Skeletal muscle cell (primary cell): ENCODE measurements at regions not wholly inside any gene's neighbourhood (a gene's known extent, or its start where the extent isn't known, plus 50 kb on each side); places are given as distances from the start of the nearest gene placed in this dataset.
A peak's percentile ranks its signal among the peaks of the same experiment; 100 is the strongest.

ENCODE experiments used
- DNase-seq: peaks from one replicate; pipeline ENCODE4 v3.0.0-alpha.2; 2010; ENCODE audit warnings: low read depth
- H3K4me3 ChIP-seq: 2 replicates; pipeline ENCODE4 v1.5.1; 2011; ENCODE audit warnings: low read depth, mild to moderate bottlenecking, control low read depth, low read length, moderate library complexity

DNA sequence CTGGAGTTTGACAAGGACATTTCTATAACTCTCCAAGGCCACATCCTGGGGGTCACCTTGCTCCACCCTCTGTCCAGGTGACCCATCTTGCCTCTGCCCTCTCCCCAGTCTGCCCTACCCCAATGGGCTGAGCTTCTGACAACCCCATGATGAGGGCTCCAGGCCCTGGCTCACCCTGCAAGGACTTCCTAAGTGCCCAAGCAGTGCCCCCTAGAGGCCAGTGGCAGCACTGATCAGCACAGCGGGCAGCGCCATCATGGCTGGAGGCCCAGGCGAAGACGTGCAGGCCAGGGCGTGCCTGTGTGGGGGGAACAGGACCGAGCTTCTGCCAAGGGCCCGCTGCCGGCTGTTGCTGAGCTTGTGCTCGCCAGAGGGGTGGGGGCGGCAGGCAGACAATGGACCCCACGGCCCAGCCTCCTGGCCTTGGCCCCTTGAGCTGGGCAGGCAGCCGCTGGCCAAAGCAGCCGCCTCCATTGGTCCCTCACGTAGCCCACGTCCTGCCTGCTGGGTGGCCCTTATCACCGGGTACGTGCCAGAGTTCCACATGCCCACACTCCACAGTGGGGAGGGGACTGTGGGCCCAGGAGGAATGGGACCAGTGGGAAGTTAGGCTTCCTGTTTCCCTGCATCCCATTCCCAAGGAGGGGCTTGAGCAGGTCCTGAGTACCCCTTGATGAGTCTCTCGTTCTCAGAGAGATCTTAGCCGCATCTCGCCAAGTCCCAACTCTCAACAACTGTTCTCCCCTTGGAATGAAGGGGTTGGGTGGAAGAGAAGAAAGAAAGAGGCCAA, 64.3 kb downstream of the MRPL14 start:
- H3K4me3 ChIP-seq = no peak overlapping the region
- DNase-seq = no peak

DNA sequence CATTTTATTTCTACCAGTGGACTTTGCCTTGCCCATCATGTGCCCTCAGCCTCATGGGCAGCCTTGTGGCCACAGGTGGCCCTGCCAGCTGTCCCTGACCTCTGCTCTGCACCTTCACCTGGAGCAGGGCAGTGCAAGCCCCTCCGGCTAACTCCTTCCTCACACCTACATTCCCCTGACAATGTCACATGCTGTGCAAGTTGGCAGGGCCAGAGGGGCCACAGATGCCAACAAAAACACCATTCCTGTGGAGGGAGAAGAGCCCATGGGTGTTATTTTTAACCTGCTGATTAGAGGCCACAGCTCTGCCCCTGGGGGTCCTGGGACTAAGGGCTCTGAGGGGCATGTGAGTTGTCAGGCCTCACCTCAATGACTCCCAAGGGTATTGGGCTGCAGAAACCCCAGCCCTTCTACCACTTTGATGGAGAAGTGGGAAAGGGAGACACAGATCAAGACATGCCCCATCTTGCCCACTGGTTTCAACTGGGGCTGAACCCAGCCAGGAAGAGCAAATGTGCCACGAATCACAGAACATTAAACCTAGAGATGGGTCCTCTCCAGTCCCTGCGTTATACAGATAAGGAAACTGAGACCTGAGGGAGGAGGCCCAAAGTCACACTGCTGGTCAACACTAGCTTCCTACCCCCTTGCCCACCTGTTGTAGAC, 65.0 kb downstream of the MRPL14 start:
- no peak overlapping the region for H3K4me3 ChIP-seq
- DNase-seq = no peak

DNA sequence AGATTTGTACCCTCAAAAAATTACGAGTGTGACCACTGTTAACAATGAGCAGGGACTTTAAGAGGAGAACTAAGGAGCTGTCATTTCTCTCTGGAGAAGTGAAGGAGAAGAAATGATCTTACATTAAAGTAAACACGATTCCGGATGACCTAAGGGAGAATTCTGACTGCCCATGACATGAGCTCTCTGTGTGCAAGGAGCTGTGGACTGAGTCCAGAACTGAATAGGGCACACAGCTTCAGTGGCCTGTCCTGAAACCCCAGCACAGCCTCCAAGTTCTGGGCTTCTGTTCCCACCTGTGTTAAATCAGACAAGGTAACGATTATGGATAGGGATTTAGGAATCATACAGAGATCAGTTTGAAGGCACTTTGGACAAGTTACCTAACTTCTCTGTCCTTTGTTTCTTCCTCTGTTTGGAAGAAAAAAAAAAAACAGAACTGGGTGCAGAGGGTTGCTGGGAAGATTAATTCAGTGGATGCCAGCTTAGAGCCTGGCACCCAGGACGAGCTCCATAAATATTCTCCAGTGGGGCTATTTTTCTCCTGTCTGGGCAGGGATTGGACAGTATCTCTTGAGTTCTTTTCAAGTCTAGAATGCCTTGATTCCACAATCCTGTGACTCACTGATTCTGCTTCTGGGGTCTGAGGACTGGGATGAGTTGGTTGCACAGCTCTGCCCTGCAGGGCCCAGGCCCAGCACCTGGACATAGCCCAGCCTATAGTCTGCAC, 65.7 kb downstream of the MRPL14 start:
- H3K4me3 ChIP-seq = no peak overlapping the region
- DNase-seq = no peak

DNA sequence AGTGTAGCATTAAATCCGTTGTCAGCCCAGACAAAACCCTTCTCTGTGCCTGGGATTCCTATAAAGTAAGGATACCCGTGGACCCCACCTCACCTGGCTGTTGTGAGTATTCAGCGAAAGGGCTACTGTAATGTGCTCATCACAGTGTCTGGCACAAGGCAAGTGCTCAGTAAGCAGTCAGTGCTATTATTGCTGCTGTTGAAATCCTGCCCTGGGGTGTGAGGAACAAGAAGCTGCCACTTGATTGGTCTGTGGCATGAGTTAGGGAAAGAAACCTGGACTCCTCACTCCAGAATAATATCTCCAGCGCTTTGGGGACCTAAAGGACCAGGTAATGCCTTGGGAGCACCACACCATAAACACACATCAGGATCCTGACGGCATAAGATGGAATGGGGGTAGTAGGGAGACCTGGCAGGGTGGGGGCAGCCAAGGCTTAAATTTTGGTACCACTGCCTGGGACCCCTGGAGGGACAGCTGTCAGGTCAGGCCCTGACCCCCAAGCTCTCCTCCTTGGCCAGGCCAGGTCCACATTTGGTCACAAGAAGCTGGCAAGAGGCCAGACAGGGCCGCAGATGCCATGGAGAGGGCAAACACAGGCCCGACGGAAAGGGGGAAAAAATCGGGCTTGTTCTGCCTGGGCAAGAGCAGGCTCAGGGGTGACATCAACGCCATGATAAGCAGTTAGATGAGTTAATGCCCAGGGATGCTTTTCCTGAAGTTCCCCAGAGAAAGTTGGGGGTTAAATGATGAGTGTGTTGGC, 66.5 kb downstream of the MRPL14 start:
- H3K4me3 ChIP-seq = no peak overlapping the region
- no peak for DNase-seq

DNA sequence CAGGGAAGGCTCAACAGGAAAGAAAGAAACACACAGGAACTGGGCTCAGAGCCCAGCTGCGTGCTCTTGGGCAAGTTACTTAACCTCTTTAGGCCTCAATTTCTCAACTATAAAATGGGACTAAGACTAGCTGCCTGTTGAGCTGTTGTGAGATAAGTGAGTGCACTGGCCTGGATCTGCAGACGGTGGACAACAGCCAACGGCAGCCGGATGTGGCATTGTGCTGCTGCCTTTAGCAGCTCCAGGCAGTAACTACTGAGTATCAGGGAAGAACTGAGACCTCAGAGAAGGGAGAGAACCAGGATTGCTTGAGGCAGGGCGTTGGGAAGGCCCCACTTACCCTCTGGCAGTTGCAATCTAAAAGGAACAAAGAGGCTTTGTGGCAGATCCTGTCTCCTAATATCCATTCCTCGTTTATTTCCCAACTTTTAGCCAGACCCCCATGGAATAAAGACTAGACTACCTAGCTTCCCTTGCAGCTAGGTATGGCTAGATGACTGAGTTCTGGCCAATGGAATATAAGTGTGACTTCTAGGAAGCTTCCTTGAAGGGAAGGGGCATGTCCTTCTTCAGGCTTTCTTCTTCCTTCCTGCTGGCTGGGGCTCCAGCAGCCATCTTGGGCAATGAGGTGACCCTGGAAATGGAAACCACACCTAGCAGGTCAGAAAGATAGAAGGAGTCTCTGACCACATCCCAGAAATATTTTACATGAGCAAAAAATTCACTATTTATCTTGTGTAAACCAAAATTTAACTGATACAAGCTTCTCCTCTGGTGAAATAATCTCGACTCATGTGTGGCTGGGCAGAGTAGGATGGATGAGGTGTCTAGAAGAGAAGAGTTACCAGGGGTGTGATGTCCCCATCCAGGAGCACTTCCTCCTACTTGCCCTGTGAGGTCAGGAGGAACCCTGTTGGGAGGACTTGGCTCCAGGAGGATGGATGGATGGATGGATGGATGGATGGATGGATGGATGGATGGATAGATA, 67.6 kb downstream of the MRPL14 start:
- DNase-seq = no peak
- H3K4me3 ChIP-seq = no peak overlapping the region

DNA sequence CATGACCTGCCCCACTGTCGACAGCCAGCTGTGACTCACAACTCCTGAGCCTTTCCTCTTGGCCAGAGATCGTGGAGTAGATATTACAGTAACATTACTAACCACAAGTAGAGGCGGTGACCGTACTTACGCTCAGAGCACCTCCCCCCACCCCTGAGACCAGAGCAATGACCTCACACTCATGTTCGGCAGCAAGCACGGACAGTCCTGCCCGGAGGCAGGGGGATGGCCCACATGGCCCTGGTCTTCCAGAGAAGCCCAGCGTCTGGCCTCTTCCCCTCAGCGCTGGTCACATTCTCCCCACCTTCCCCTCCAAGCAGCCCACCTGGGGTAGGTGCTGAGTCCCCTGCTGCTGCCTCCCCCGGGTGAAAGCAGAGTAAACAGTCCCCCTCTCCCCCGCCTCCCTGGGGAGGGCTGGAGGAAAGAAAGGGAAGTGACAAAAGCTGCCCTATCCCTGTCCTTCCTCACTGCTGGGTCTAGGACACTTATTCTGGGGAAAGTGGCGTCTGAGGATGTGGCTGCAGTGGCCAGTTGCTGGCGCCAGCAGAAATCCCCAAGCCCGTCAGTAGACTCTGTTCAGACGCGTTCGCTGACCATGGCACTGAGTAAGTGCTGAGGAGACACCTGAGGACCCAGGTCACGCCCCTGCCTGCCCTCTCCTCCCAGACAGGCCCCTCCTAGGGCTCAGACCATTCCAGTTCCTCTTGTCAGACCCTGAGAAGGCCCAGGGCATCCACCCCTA, 68.5 kb downstream of the MRPL14 start:
- H3K4me3 ChIP-seq = no peak overlapping the region
- DNase-seq = peak; percentile 99

DNA sequence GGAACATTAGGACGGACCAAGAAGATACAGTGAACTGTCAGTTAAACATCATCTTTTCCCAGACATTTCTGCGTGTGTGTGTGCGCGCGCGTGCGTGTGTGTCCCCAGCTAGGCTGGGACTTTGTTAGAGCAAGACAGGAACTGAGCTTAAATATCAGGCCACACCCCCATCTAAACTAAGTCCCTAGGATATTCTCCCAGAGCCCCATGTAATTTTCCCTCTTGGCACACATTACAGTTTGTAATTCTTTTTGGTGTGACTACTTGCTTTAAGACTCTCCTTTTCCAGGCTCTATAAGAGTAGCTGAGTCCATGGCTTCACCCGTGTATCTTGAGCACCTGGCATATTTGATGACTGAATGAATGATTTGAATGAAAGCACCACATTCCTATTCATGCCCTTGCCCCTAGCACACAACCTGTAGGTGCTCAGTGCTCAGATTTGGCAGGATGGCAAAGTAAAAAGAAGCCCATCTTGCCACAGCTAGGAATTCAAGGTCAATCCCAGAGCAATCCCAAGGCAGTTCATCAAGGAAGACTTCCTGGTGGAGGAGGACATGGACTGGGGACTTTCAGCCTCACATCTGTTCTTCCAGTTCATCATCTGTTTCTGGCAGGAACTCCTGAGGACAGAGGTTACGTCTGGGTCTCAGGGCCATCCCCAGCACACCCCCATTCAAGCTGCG, 69.2 kb downstream of the MRPL14 start:
- no peak for DNase-seq
- no peak overlapping the region for H3K4me3 ChIP-seq

DNA sequence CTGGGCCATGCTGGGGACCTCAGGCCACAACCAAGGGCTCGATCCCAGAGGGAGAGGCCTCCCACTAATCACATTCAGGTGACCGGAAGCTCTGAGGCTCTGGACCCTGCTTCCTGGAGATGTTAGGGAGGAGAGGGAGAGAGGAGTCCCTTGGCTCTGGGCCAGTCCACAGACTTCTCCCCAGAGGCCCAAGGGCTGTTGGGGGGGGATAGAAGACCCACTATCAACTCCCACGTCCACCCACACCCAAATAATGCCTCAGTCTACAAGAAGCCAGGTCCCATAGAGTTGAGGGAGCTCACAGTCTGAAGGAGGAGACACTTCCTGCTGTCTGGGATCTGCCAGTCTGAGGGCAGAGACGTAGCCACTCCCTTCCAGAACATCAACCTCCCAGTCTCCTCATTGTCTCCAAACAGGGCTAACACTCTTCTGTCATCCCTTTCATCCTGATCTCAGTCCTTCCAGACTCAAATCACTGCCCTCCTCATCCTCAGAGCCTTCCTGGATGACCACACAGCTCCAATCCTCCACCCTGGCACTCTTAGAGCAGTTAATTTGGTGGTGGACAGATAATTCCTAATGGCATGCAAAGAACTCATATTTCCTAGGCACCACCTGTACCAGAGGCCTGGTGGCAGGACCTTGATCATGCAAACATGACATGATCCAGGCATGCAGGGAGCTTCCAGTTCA, 69.9 kb downstream of the MRPL14 start:
- no peak for DNase-seq
- H3K4me3 ChIP-seq = no peak overlapping the region

DNA sequence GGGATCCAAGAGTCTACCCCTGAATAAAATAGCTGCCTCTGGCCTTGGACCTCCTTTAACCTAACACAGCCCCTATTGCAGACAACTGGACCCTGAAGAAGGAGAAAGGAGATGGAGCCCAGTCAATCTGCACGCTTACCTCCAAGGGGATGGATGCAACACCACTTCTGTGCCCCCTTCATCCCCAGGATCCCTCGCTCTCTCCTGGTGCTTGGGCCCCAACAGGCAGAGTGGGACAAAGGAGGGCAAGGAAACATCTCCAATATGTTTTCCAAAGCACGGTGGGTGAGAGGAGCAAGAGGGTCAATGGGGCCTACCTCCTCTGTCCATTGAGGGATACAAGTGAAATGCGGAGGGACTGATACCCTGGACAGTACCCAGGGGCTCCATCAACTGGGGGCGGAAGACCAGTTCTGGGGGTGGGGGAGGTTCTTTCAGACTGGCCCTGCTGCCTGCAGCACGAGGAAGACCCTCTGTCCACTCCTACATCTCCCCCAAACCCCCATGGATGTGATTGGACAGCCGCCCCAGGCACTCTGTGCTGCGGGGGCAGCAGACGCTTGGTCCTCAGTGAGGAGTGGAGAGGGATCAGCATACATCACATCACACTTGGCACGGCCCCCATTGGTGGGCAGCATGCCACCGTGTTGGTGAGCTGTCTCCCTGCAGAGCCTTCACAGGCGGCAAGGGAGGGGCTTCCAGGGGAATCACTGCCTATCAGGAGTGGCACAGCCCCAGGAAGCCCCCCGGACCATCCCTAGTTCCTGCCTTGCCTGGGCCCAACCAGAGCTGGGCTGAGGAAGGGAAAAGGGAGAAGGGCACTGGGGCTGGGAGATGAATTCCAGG, 70.6 kb downstream of the MRPL14 start:
- no peak for DNase-seq
- no peak overlapping the region for H3K4me3 ChIP-seq

DNA sequence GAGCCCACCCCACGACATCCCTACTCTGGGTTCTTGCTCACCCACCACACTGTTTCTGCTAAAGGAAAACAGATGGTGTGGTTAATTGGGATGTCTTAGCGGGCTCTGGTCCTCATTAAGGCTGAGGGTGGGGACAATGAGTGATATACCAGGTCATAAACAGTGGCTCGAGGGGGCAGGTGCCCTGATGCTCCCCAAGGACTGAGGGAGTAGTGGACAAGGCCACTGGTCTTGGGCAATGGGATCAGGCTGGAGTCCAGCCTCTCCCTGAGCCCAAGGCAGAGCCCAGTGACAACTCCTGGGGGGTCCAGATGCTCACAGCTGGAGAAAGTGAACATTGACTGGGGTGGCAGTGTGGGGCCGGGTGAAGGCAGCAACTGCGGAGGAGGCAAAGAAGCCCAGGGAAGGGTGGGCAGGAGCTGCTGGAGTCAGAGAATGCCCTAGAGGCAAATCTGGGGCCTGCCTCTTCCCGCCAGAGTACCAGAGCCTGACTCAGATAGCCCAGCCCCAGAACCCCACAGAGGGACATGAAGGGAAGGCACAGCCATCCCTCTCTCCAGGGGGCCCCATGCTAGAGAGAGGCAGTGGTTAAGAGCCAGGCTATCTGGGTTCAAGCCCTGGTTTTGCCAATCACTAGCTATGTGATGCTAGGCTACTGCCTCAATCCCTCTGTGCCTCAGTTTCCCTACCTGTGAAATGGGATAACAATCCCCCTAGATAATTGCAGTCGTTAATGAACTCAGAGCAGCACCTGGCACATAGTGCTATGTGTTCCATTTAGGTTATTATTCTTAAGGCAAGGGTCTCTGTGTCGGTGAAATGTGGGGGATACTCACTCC, 72.3 kb downstream of the MRPL14 start:
- no peak for DNase-seq
- no peak overlapping the region for H3K4me3 ChIP-seq

DNA sequence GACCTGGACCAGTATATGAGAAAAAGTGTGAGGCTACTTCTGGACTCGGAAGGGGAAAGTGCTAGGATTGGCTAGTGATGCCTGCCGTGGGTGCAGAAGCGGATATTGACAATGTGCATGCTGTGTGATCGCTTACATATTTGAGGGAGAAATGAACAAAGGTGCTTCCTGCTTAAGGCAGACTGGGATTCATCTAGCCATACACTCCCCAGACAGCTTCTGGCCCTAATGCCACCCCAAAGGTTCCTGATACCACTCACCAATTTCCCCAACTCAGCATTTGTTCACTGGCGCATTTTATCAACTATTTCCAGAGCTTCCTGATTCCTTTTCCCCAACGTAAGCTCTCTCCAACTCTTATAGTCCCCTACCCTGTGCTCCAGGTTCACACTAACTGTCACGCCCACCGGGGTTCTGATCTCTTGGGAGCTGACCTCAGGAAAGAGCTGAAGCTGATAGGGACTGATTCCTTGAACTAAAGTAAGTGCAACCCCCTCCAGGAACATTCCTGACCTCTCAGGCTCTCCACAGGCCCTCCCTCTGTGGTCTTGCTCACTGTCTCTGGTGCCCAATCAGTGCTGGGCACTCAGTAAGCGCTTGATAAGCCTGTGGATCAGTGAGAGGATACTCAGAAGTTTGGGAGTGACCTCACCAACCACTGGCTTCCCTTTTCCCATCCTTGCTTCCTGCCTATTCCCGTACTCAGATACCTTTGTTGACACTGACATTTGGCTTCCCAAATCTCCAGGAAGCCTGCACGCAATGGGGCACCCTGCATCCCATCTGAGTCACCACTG, 73.3 kb downstream of the MRPL14 start:
- H3K4me3 ChIP-seq = no peak overlapping the region
- no peak for DNase-seq

DNA sequence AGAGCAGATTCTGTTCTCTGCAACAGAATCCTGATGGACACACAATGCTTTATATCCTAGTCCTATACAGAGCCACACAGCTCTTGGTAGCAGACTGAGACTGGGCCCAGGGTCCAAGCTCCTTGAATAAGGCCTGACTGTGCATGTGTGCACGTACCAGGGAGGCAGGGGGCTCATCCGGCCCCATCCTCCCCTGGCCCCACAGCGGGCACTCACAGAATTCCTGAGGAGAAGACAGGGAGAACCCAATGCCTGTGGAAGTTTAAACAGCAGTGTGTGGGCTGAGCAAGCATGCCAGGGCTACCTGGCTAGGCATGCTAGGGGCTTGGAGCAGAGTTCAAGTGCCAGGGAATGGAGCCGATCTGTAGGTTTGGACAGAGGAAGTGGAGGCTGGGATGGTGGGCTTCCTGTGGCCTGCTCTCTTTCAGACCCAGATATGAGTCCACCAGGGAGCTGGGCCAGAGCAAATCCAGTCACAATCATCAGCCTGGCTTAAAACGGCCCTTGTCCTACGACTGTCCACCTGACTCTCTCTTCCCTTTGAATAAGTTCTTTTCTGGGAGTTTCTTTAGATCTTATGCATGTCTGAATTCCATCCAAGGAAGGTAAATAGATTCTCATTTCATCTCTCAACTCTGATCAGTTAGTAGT, 74.0 kb downstream of the MRPL14 start:
- DNase-seq = no peak
- no peak overlapping the region for H3K4me3 ChIP-seq

DNA sequence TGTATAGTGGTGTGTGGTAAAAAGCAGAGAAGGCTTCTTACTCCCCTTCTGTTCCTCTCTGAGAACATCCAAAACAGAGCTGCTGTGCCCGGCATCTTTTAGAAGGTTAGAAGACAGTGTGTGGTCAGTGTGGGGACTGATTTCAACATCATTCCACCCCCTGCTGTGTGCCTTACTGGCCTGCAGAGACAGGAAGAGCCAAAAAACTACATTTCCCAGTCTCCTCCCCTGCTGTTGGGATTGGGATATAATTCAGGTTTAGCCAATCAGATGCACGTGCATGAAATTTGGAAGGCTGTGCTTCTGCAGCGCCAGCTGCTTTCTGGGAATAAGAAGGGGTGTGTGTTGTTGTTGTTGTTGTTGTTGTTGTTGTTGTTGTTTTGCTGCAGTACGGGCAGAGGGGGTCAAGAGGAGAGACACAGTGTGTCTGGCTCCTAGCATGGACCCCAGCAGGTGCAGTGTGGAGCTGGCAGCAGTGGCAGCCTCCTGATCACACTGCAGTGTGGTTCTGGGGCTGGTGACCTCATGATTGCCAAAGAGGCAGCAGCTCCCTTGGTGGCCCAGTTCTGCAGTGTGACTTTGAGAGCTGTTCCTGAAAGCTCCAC, 74.7 kb downstream of the MRPL14 start:
- H3K4me3 ChIP-seq = no peak overlapping the region
- DNase-seq = no peak

DNA sequence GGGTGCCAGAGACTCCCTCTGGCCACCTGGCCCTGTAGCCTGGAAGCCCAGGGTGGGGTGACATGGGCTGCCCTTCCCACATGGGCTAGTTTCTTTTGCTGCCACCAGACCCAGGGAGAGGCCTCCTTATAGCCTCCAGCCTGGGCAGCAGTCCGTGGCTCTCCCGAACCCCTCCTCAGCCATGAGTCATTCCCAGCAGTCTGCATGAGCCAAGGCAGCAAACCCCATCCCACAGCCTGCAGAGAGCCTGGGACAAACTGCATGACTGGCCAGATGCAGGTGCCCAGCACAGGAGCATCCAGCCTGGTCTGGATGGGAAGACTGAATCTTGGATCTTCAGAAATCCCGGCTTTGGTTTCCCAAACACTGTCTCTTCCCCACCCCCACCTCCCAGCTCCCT, 75.7 kb downstream of the MRPL14 start:
- no peak for DNase-seq
- no peak overlapping the region for H3K4me3 ChIP-seq
